Retinal pigment epithelial cell (primary cell): ENCODE measurements at regions not wholly inside any gene's neighbourhood (a gene's known extent, or its start where the extent isn't known, plus 50 kb on each side); places are given as distances from the start of the nearest gene placed in this dataset.

Source experiments
- DNase-seq: peaks from one replicate; pipeline ENCODE4 v3.0.0-alpha.2; 2010; ENCODE audit warnings: low read depth
- H3K4me3 ChIP-seq: 2 replicates; pipeline ENCODE4 v1.5.1; 2011; ENCODE audit warnings: mild to moderate bottlenecking, low read length, control low read depth, moderate library complexity
- TF ChIP-seq, protein P1 (sequence below): conservative IDR thresholded peaks from 2 replicates; pipeline ENCODE4 v1.5.1; 2011; ENCODE audit warnings: low read depth, low read length, control low read depth, inconsistent platforms

DNA sequence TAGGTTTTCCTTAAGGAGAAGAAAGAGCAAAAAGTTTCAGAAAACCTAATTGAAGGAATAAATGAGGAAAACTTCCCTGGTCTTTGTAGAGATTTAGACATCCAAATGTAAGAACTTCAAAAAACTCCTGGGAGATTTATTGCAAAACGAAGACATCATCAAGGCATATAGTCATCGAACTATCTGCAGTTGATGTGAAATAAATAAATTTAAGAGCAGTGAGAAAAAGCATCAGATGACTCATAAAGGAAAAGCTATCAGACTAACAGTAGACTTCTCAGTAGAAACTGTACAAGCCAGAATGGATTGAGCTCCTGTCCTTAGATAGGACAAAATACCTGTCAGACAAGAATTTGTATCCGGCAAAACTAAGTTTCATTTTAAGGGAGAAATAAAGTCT is 569.4 kb upstream of the ADAMTS5 start:
- DNase-seq, result no peak
- TF ChIP-seq, protein P1, sequence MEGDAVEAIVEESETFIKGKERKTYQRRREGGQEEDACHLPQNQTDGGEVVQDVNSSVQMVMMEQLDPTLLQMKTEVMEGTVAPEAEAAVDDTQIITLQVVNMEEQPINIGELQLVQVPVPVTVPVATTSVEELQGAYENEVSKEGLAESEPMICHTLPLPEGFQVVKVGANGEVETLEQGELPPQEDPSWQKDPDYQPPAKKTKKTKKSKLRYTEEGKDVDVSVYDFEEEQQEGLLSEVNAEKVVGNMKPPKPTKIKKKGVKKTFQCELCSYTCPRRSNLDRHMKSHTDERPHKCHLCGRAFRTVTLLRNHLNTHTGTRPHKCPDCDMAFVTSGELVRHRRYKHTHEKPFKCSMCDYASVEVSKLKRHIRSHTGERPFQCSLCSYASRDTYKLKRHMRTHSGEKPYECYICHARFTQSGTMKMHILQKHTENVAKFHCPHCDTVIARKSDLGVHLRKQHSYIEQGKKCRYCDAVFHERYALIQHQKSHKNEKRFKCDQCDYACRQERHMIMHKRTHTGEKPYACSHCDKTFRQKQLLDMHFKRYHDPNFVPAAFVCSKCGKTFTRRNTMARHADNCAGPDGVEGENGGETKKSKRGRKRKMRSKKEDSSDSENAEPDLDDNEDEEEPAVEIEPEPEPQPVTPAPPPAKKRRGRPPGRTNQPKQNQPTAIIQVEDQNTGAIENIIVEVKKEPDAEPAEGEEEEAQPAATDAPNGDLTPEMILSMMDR, result no peak
- no peak overlapping the region for H3K4me3 ChIP-seq

DNA sequence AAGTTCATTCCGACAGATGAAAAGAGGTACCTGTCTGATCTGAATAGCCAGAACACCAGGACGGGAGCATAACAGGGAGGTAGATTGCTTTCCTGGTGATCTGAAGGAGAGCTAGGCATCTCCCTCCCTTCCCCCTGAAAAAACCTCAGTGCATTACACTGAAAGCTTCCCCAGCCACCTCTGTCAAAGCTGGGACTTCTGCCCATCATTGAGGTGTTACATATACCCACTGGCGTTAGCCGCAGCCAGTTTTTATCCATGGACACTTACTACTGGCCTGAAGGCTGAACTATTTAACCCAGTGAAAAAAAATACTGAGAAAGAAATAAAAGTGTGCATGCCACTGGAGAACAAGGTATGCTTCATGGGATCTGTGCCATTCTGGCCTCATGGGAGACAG is 568.3 kb upstream of the ADAMTS5 start:
- TF ChIP-seq, protein P1, result no peak
- no peak for DNase-seq
- no peak overlapping the region for H3K4me3 ChIP-seq

DNA sequence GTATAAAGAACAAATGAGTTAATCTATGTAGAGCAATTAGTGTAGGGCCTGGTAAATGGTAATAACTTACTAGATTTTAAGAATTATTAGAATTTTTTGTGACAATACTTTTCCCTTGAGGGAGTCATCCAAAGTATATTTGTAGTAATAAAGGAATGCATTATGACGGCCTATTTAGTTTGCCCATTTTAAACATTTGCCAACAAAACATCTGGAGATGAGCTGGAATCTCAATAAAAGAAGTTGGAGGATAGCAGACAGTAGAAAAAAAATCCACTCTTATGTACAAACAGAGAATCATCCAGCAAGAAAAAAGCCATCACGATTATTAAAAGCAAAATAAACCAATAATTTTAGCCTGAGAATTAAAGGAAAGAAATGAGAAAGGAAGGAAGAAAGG is 567.3 kb upstream of the ADAMTS5 start:
- H3K4me3 ChIP-seq, result no peak overlapping the region
- no peak for DNase-seq
- TF ChIP-seq, protein P1, result no peak

DNA sequence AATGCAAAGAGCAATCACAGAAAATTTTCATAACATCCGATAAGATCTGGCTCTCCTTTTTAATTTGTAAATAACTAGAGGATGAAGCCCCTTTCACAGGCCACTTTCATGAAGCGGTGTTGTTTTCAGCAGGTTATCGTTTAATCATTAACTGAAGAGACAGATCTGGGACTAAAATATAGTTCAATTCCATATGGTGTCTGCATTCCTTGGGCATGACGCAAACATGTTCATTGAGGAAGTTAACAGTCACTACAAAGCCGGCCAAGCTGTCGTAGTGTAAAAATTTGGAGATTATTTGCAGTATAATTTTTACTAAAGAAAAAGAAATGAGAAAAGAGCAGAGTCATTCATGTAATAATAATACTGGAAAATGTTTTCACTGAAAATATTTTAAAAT is 565.2 kb upstream of the ADAMTS5 start:
- no peak for DNase-seq
- no peak overlapping the region for H3K4me3 ChIP-seq
- TF ChIP-seq, protein P1, result no peak

DNA sequence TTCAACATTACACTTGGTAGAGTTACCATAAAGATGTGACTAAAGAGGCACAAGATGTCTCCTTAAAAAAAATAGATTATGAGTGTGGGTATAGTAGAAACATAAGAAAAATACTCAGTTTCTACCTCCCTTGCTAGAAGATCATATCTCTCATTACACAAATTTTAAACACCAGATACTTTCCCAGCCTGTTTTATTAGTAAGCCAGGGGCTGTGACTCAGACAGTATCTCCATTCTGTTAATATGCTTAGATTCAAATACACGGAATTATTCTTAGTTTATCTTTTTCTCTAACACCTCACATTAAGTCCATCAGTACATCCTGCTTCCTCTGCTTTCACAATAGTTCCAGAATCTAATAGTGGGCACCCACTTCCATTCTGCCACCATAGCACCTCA is 561.8 kb upstream of the ADAMTS5 start:
- DNase-seq, result no peak
- H3K4me3 ChIP-seq, result no peak overlapping the region
- TF ChIP-seq, protein P1, result no peak

DNA sequence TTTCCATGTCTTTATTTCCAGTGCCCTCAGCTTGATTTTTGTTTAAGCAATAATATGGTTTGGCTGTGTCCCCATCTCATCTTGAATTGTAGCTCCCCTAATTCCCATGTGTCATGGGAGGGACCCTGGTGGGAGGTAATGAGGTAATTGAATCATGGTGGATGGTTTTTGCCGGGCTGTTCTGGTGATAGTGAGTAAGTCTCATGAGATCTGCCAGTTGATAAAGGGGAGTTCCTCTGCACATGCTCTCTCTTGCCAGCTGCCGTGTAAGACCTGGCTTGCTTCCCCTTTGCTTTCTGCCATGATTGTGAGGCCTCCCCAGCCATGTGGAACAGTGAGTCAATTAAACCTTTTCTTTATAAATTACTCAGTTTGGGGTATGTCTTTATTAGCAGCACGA is 559.6 kb upstream of the ADAMTS5 start:
- DNase-seq, result no peak
- TF ChIP-seq, protein P1, result no peak
- no peak overlapping the region for H3K4me3 ChIP-seq

DNA sequence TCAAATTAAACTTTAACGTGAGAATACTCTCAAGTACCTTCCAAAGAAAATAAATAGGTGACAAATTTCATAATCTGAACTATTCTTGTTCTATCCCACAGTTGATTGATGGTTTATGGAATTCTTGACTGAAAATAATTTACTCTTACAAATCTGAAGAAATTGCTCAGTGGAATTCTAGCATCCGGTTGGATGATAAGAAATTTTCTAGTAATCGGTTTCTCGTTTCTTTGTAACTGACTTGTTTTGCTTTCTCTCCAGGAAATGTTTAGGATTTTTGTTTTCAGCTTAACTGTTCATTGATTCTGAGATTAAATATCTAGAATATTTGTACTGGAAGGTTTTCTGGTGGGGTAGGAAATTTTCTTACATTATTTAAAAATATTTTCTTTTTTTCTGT is 558.9 kb upstream of the ADAMTS5 start:
- DNase-seq, result no peak
- TF ChIP-seq, protein P1, result no peak
- H3K4me3 ChIP-seq, result no peak overlapping the region
